A673 (cell line): ENCODE measurements at regions not wholly inside any gene's neighbourhood (a gene's known extent, or its start where the extent isn't known, plus 50 kb on each side); places are given as distances from the start of the nearest gene placed in this dataset.

Experiments used
- BruUV-seq: library from RNA; stranded (reverse); fragments of 400-500 nt; replicated peaks from 2 replicates; lab custom pipeline; 2021; lab: Mats Ljungman, UMichigan
- CTCF ChIA-PET: fragments of 300-600 bp; sonication (Branson Sonifier 250); formaldehyde crosslinking; loops from one replicate; lab custom pipeline; 2022; ENCODE audit warnings: antibody characterized with exemption; lab: Charles Lee
- POLR2A ChIA-PET: fragments of 300-600 bp; sonication (Branson Sonifier 250); formaldehyde crosslinking; loops from one replicate; lab custom pipeline; 2022; ENCODE audit warnings: antibody characterized with exemption; ENCODE audit not compliant: low non-redundant PET; lab: Charles Lee
- DNase-seq: peaks from one replicate; pipeline ENCODE4 v3.0.0-alpha.2; 2015; ENCODE audit warnings: low spot score
- H3K27ac ChIP-seq: fragments of 200-600 bp; sonication (generic); 2 replicates; pipeline ENCODE4 v1.5.1; 2016; ENCODE audit warnings: mixed run types, low read depth, mild to moderate bottlenecking, mixed read lengths, antibody characterized with exemption, low read length; ENCODE audit not compliant: poor library complexity, severe bottlenecking
- H3K27me3 ChIP-seq: fragments of 200-600 bp; sonication (generic); replicated peaks from 2 replicates; pipeline ENCODE4 v1.6.1; 2017; ENCODE audit warnings: mixed run types, low read depth, mild to moderate bottlenecking, mixed read lengths, antibody characterized with exemption, low read length; ENCODE audit not compliant: insufficient read depth, poor library complexity
- H3K36me3 ChIP-seq: fragments of 200-600 bp; sonication (generic); 2 replicates; pipeline ENCODE4 v1.6.1; 2016; ENCODE audit warnings: mixed run types, mild to moderate bottlenecking, mixed read lengths, antibody characterized with exemption, low read length; ENCODE audit not compliant: insufficient read depth, poor library complexity, severe bottlenecking
- H3K4me1 ChIP-seq: fragments of 200-600 bp; sonication (generic); 2 replicates; pipeline ENCODE4 v1.6.1; 2017; ENCODE audit warnings: mixed run types, mild to moderate bottlenecking, mixed read lengths, antibody characterized with exemption, low read length; ENCODE audit not compliant: insufficient read depth, poor library complexity, severe bottlenecking
- H3K4me3 ChIP-seq: fragments of 200-600 bp; sonication (generic); 2 replicates; pipeline ENCODE4 v1.5.1; 2016; ENCODE audit warnings: low read depth, mixed run types, mild to moderate bottlenecking, mixed read lengths, low read length; ENCODE audit not compliant: poor library complexity, severe bottlenecking
- H3K9me3 ChIP-seq: fragments of 200-600 bp; sonication (generic); 2 replicates; pipeline ENCODE4 v1.6.1; 2016; ENCODE audit warnings: mixed run types, low read depth, mild to moderate bottlenecking, mixed read lengths, antibody characterized with exemption, low read length; ENCODE audit not compliant: poor library complexity, severe bottlenecking
- CTCF ChIP-seq: fragments of 300-800, 200-600 bp; sonication (generic); conservative IDR thresholded peaks from 2 replicates; pipeline ENCODE4 v1.5.1; 2017; ENCODE audit warnings: low read depth, mild to moderate bottlenecking, antibody characterized with exemption, low read length, moderate library complexity, mixed read lengths
- EZH2 ChIP-seq: fragments of 200-600 bp; sonication (generic); IDR thresholded peaks from 2 replicates; pipeline ENCODE4 v1.6.1; 2017; ENCODE audit warnings: borderline replicate concordance, low read depth, mild to moderate bottlenecking, mixed read lengths, antibody characterized with exemption, low read length; ENCODE audit not compliant: poor library complexity, severe bottlenecking
- intact Hi-C: fragments of 100-400 bp; cut with micrococcal nuclease; formaldehyde crosslinking; loops from one replicate; pipeline ENCODE4 v1.10.0; 2022; ENCODE audit not compliant: unreplicated experiment

DNA sequence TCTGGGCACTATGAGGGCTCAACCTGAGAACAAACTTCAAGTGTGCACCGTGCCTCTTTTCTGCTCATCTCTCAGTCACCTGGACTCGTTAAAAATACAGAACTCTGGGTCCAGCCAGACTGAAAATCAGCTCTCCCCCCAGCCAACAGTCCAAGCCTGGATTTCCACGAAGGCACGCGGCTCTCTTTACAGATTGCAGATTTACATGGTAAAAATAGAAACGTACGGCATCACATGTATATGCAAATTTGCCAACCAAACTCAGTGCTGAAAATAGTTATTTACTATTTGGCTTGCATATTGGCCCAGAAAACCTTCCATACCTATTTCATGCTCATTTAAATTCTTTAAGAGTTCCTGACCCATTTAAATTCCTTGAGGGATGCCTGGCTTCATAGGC lies 315.8 kb downstream of the MAF start:
- no peak for DNase-seq
- no peak overlapping the region for H3K4me3 ChIP-seq
- no peaks in the 10 kb centered on the region for H3K9me3 ChIP-seq
- no TSS peak for BruUV-seq
- intact Hi-C loops = no loop called here
- CTCF ChIA-PET = no interaction called here
- no peaks in the 10 kb centered on the region for H3K4me1 ChIP-seq
- H3K27ac ChIP-seq = no peak overlapping the region
- TF ChIP-seq CTCF = no peak
- TF ChIP-seq EZH2 = no peak
- no peaks in the 10 kb centered on the region for H3K27me3 ChIP-seq
- POLR2A ChIA-PET = no interaction called here
- no peaks in the 10 kb centered on the region for H3K36me3 ChIP-seq

DNA sequence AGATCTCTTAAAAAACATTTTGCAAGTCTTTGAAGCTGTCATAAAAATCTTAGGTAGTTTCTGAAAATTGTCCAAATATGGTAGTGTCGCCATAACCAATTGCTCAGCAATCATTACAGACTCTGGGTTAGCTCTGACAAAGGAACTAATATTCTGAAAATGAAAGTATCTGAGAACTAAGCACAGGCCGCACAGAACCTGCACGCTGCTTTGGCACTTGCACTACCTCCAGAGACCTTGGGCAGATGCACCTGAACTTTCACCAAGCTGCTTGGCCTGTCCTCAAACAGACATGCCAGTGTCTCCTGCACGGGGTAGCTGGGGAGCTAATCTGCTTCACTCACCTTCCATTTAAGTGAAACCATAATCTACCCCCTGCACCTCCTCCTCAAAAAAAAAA lies 317.0 kb downstream of the MAF start:
- Histone ChIP-seq H3K36me3 (no peaks in the 10 kb centered on the region), H3K27ac (no peak overlapping the region), H3K4me1 (no peaks in the 10 kb centered on the region), H3K27me3 (no peaks in the 10 kb centered on the region), H3K9me3 (no peaks in the 10 kb centered on the region), H3K4me3 (no peak overlapping the region)
- intact Hi-C loops = no loop called here
- DNase-seq = no peak
- BruUV-seq = no TSS peak
- TF ChIP-seq EZH2 = no peak
- TF ChIP-seq CTCF = no peak
- ChIA-PET CTCF (no interaction called here), POLR2A (no interaction called here)

DNA sequence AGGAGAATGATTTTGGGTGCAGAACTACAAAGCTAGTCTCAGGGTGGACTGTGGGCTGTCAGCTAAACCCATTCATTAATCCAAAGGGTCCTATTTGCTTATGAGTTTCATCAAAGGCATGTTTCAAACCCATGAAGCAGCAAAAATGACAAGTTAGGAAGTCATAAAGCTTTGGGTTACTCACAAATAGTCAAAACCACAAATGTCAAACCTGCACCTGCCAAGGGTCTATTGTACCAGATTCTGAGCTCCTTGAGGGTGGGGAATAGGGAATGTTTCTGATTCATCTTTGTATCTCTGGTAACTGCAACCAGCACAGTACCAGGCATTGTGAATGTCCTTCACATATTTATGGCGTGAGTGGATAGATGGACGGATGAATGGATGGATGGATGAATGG lies 317.7 kb downstream of the MAF start:
- intact Hi-C loops = no loop called here
- no TSS peak for BruUV-seq
- H3K9me3 ChIP-seq = no peaks in the 10 kb centered on the region
- no peak overlapping the region for H3K4me3 ChIP-seq
- TF ChIP-seq CTCF (no peak), EZH2 (no peak)
- no peak for DNase-seq
- H3K36me3 ChIP-seq = no peaks in the 10 kb centered on the region
- H3K4me1 ChIP-seq = no peaks in the 10 kb centered on the region
- no peaks in the 10 kb centered on the region for H3K27me3 ChIP-seq
- POLR2A ChIA-PET = no interaction called here
- no peak overlapping the region for H3K27ac ChIP-seq
- CTCF ChIA-PET = no interaction called here
